Activated T-cell treated with anti-CD3 and anti-CD28 coated beads, Interleukin-2, amount 50 U/mL, for 72 hours (primary cell): ENCODE measurements at regions not wholly inside any gene's neighbourhood (a gene's known extent, or its start where the extent isn't known, plus 50 kb on each side); places are given as distances from the start of the nearest gene placed in this dataset.
"Not testable (repeated sequence)": the region's sequence is repeated elsewhere in the genome, so short reads cannot be mapped to it uniquely, and the experiment has no call there.

ENCODE experiments used
- ATAC-seq, 2 donors: fragments of 150-1000 bp; cut with Tn5 transposase; replicated peaks in 1 of 2; 2 replicates each; pipeline ENCODE4 v1.10.0; 2021; ENCODE audit warnings: moderate library complexity in 2 of 2, mild to moderate bottlenecking in 1 of 2
- DNase-seq, 2 donors: peaks; one replicate each; pipeline ENCODE4 v3.0.0; 2021 to 2022; ENCODE audit warnings: mixed read lengths in 1 of 2
- H3K27ac Mint-ChIP-seq: one replicate; pipeline ENCODE4 v1.8.0; 2022; ENCODE audit warnings: mild to moderate bottlenecking, moderate library complexity, mixed read lengths
- H3K27me3 Mint-ChIP-seq: one replicate; pipeline ENCODE4 v1.8.0; 2022; ENCODE audit warnings: low read depth, mixed read lengths
- H3K36me3 Mint-ChIP-seq, 2 donors: one replicate each; pipeline ENCODE4 v1.8.0; 2022; ENCODE audit warnings: mixed read lengths in 2 of 2, mild to moderate bottlenecking in 1 of 2; ENCODE audit not compliant: insufficient read depth in 2 of 2
- H3K4me1 Mint-ChIP-seq: one replicate; pipeline ENCODE4 v1.8.0; 2022; ENCODE audit warnings: low read depth, mixed read lengths
- H3K4me3 Mint-ChIP-seq, 2 donors: one replicate each; pipeline ENCODE4 v1.8.0; 2022; ENCODE audit warnings: mild to moderate bottlenecking in 2 of 2, mixed read lengths in 2 of 2, moderate library complexity in 2 of 2
- H3K9me3 Mint-ChIP-seq, 2 donors: one replicate each; pipeline ENCODE4 v1.8.0; 2022; ENCODE audit warnings: mixed read lengths in 2 of 2

GRCh38 chr1:91120421-91120820 is 98.6 kb upstream of the ZNF644 start:
- H3K27me3 Mint-ChIP-seq, result peaks cover 12% of the 10 kb centered on the region
- H3K4me1 Mint-ChIP-seq, result peaks cover 23% of the 10 kb centered on the region
- no peaks in the 10 kb centered on the region for H3K36me3 Mint-ChIP-seq
- no peaks in the 10 kb centered on the region for H3K9me3 Mint-ChIP-seq
- no peak overlapping the region for H3K27ac Mint-ChIP-seq
- no peak for ATAC-seq
- H3K4me3 Mint-ChIP-seq, result no peak overlapping the region
- no peak for DNase-seq

DNA sequence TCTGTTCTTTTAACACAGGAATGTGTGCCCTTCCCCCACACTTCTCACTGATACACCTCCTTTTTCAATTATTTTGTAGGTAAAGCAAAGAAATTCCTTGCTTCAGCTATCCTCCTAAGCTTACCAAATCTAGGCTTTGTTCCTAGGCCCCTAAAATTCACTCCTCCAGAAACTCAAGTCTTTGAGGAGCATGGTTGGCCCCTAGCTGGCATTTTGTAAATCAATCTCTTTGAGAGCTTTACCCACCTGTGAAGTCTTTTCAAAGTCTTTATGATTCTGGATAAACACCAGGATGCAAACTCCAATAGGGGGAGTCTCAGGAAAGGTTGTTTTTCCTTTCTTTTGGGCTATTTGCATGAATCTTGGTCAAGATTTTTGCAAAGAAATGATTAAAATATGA is 82.9 kb upstream of the ZNF644 start:
- no peaks in the 10 kb centered on the region for H3K27me3 Mint-ChIP-seq

GRCh38 chr1:91101328-91101727 is 79.5 kb upstream of the ZNF644 start:
- ATAC-seq (no peak), DNase-seq (no peak)
- no peaks in the 10 kb centered on the region for H3K36me3 Mint-ChIP-seq
- H3K9me3 Mint-ChIP-seq, result peaks cover 0 to 2% of the 10 kb centered on the region in 2 donors
- no peak overlapping the region for H3K27ac Mint-ChIP-seq
- H3K4me3 Mint-ChIP-seq, result no peak overlapping the region
- H3K27me3 Mint-ChIP-seq, result peaks cover 7% of the 10 kb centered on the region
- no peaks in the 10 kb centered on the region for H3K4me1 Mint-ChIP-seq

More for the DNA sequence above, 82.9 kb upstream of the ZNF644 start:
- H3K36me3 Mint-ChIP-seq, result no peaks in the 10 kb centered on the region
- no peak for ATAC-seq
- no peak overlapping the region for H3K4me3 Mint-ChIP-seq
- no peak for DNase-seq
- no peak overlapping the region for H3K27ac Mint-ChIP-seq
- H3K9me3 Mint-ChIP-seq, result peaks cover 0 to 3% of the 10 kb centered on the region in 2 donors
- H3K4me1 Mint-ChIP-seq, result no peaks in the 10 kb centered on the region

DNA sequence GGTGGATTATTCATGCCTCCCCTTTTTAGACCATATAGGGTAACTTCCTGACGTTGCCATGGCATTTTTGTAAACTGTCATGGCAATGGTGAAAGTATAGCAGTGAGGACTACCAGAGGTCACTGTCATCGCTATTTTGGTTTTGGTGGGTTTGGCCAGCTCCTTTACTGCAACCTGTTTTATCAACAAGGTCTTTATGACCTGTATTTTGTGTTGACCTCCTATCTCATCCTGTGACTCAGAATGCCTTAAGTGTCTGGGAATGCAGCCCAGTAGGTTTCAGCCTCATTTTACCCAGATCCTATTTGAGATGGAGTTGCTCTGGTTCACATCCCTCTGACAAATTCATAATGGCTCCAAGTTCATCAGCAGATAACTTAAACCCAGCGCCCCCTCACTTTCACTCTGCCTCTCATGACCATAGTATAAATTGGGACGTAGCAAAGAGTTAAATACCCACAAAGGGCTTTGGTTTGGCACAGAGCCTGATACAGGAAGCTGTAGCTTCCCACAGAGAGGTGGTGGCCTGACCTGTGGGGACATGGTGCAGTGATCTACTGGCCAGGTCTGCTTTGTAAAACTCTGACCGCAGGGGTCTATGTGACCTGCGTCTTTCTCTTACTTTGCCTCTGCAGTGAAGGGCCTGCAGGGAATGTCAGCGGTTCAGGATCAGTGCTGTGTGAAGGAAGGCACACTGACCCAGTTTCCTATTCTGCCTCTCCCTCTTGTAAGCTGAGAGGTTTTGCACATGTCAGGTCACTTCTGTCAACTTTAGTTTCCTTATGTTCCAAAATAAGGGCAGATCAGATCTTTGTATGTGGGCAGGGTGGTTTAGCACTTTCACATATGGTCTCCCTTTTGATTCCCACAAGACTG is 78.1 kb upstream of the ZNF644 start:
- peak in 1 of 2 donors; percentile 63 for ATAC-seq
- Mint-ChIP-seq H3K4me3 (no peak overlapping the region), H3K27me3 (peaks cover 7% of the 10 kb centered on the region), H3K27ac (no peak overlapping the region), H3K9me3 (no peaks in the 10 kb centered on the region), H3K36me3 (no peaks in the 10 kb centered on the region), H3K4me1 (no peaks in the 10 kb centered on the region)
- DNase-seq, result peak in 1 of 2 donors; percentile 10

- H3K36me3 Mint-ChIP-seq, result no peaks in the 10 kb centered on the region
- H3K27me3 Mint-ChIP-seq, result peaks cover 7% of the 10 kb centered on the region
Measured at GRCh38 chr1:91098299-91098906, 76.6 kb upstream of the ZNF644 start.

DNA sequence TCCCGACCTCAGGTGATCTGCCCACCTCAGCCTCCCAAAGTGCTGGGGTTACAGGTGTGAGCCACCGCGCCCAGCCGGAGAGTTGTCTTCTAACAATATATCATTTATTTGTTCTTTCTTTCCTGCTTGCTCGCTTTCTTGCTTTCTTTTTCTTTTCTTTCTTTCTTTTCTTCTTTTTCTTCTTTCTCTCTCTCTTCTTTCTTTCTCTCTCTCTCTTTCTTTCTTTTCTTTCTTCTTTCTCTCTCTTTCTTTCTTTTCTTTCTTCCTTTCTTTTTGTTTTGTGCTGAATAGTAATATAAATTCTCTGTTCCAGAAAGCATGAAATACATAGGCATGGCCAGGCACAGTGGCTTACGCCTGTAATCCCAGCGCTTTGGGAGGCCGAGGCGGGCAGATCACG is 73.5 kb upstream of the ZNF644 start:
- H3K27ac Mint-ChIP-seq, H3K36me3 Mint-ChIP-seq, H3K9me3 Mint-ChIP-seq, DNase-seq, H3K4me1 Mint-ChIP-seq, H3K4me3 Mint-ChIP-seq, ATAC-seq: not testable (repeated sequence)
- H3K27me3 Mint-ChIP-seq, result peaks cover 14% of the 10 kb centered on the region

More at GRCh38 chr1:91098299-91098906, 76.6 kb upstream of the ZNF644 start:
- no peaks in the 10 kb centered on the region for H3K4me1 Mint-ChIP-seq
- H3K9me3 Mint-ChIP-seq, result no peaks in the 10 kb centered on the region
- no peak for ATAC-seq
- no peak overlapping the region for H3K27ac Mint-ChIP-seq
- no peak for DNase-seq
- no peak overlapping the region for H3K4me3 Mint-ChIP-seq

- Mint-ChIP-seq H3K27me3 (peaks cover 7% of the 10 kb centered on the region), H3K27ac (no peak overlapping the region), H3K9me3 (no peaks in the 10 kb centered on the region), H3K36me3 (no peaks in the 10 kb centered on the region), H3K4me1 (no peaks in the 10 kb centered on the region), H3K4me3 (no peak overlapping the region)
- no peak for DNase-seq
- no peak for ATAC-seq
Measured at GRCh38 chr1:91092503-91092902, 70.7 kb upstream of the ZNF644 start.

DNA sequence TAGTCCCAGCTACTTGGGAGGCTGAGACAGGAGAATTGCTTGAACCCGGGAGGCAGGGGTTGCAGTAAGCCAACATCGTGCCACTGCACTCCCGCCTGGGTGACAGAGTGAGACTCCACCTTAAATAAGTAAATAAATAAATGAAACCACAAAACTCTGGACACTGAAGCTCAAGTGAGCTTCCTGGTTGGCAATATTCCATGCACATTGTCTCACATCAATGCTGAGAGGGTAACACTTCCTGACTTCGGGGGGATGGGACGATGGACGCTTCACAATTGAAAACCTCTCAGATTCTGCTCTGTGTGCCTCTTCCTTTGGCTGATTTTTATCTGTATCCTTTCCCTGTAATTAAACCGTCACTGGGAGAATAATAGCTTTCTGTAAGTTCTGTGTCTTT is 70.0 kb upstream of the ZNF644 start:
- ATAC-seq, result no peak
- H3K9me3 Mint-ChIP-seq, result no peaks in the 10 kb centered on the region

DNA sequence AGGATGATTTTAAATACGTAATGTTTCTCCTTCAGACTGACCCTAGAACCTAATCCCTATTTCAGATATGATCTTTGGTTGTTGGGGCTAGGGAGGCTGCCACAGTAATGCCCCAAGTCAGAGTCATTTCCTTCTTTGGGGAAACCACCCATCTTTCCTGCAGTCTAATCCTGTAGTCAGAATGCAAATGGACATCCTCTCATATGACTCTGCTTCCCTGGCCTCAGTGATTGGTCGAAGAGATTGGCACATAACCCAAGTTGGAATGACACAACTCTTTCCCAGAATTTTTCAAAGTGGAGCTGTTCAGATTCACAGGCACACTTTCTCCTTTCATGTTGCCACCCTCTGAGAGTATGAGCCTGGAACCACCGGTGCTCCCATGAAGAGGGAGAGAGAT is 58.8 kb upstream of the ZNF644 start:
- DNase-seq (no peak), ATAC-seq (no peak)
- H3K27me3 Mint-ChIP-seq, result no peaks in the 10 kb centered on the region

More for the DNA sequence above, 70.0 kb upstream of the ZNF644 start:
- no peak for DNase-seq
- Mint-ChIP-seq H3K4me1 (no peaks in the 10 kb centered on the region), H3K27ac (no peak overlapping the region), H3K27me3 (peaks cover 7% of the 10 kb centered on the region), H3K36me3 (no peaks in the 10 kb centered on the region), H3K4me3 (no peak overlapping the region)

GRCh38 chr1:91078859-91079258 is 57.0 kb upstream of the ZNF644 start:
- Mint-ChIP-seq H3K27ac (no peak overlapping the region), H3K9me3 (no peaks in the 10 kb centered on the region), H3K27me3 (no peaks in the 10 kb centered on the region), H3K4me1 (no peaks in the 10 kb centered on the region), H3K36me3 (no peaks in the 10 kb centered on the region), H3K4me3 (no peak overlapping the region)
- DNase-seq (no peak), ATAC-seq (no peak)

More for the DNA sequence above, 58.8 kb upstream of the ZNF644 start:
- Mint-ChIP-seq H3K27ac (no peak overlapping the region), H3K4me3 (no peak overlapping the region), H3K9me3 (no peaks in the 10 kb centered on the region), H3K36me3 (no peaks in the 10 kb centered on the region), H3K4me1 (no peaks in the 10 kb centered on the region)

- H3K27ac Mint-ChIP-seq, result no peak overlapping the region
- H3K9me3 Mint-ChIP-seq, result no peaks in the 10 kb centered on the region
- H3K27me3 Mint-ChIP-seq, result no peaks in the 10 kb centered on the region
- H3K4me3 Mint-ChIP-seq, result no peak overlapping the region
- DNase-seq, result no peak
- no peaks in the 10 kb centered on the region for H3K4me1 Mint-ChIP-seq
- no peak for ATAC-seq
- H3K36me3 Mint-ChIP-seq, result no peaks in the 10 kb centered on the region
Measured at GRCh38 chr1:91076834-91077233, 55.0 kb upstream of the ZNF644 start.

DNA sequence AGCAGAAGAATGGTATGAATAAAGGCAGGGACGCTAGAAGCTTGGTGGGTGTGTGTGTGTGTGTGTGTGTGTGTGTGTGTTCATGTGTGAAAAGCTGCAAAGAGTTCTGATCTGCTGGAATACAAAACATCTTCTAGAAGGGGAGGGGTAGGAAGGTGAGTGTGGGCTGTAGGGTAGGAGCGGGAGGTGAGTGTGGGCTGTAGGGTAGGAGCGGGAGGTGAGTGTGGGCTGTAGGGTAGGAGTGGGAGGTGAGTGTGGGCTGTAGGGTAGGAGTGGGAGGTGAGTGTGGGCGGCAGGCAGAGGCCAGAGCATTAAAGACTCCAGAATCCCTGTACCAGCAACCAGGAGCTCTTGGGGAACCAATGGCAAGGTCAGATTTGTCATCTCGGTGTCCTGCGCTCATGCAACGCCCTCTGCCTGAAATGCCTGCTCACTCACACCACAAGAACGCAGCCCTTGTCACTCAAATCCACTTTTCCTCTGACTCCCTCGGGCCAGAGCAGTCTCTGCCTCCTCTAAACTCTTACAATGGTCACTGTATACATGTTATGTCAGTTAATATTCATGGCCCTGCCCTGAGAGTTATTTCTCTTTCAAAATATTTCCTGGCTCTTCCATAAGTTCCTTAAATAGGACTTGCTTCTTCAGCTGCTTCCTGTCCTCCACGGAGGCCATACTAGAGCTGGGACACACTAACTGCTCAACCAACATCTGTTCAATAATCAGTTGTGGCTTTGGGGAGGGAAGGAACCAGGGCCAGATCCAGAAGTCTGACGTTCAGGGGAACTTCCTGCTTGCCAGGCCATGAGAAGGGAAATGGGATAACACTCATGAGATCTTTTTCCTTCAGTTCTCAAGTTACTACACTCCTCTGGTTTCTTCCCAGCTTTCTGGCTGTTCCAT is 53.6 kb upstream of the ZNF644 start:
- Mint-ChIP-seq H3K4me1 (no peaks in the 10 kb centered on the region), H3K9me3 (no peaks in the 10 kb centered on the region), H3K27me3 (no peaks in the 10 kb centered on the region), H3K4me3 (no peak overlapping the region), H3K27ac (no peak overlapping the region), H3K36me3 (no peaks in the 10 kb centered on the region)
- DNase-seq (no peak), ATAC-seq (no peak)

DNA sequence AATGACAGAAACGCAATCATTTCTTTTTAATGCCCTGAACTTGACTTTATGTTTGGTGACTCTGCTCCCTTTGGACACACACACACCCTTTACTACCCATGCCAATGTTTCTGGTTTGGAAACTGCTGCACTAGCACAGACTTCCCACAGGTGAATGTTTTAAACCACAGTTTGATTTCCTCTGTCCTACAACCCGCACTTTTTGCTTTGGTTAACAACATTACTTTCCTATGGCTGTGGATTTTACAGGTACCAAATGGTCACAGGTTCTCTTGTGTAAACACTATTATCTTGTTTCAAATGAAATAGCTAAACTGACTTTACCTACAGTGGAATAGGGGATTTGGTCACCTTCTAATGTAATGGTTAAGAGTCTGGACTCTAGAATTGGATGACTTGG is 51.5 kb upstream of the ZNF644 start:
- no peak for DNase-seq
- Mint-ChIP-seq H3K36me3 (no peaks in the 10 kb centered on the region), H3K9me3 (peaks cover 0 to 3% of the 10 kb centered on the region in 2 donors), H3K4me3 (no peak overlapping the region), H3K4me1 (no peaks in the 10 kb centered on the region), H3K27me3 (peaks cover 9% of the 10 kb centered on the region), H3K27ac (no peak overlapping the region)
- no peak for ATAC-seq
